ENCODE measurements at regions not wholly inside any gene's neighbourhood (a gene's known extent, or its start where the extent isn't known, plus 50 kb on each side); places are given as distances from the start of the nearest gene placed in this dataset.

- Histone ChIP-seq H3K9me3 (no peaks in the 10 kb centered on the region), H3K4me3 (no peak overlapping the region), H3K36me3 (no peaks in the 10 kb centered on the region), H3K4me1 (no peaks in the 10 kb centered on the region), H3K27ac (no peak overlapping the region), H3K27me3 (no peaks in the 10 kb centered on the region)
- DNase-seq, result no peak
- intact Hi-C loops (cut with DNase I), result no loop called here
- TF ChIP-seq CTCF (IDR thresholded peaks at IDR 0.05) (no peak), POLR2A (IDR thresholded peaks at IDR 0.05) (no peak)
- ATAC-seq, result no peak
- WGBS (ENCODE audit: insufficient coverage, low coverage, low lambda C conversion rate, missing lambda C conversion rate), result 76% methylated on average over 2 of the region's 2 CpGs
These were observed 144.4 kb upstream of the GUCY1A1 start for GRCh38 chr4:155522201-155522600.

- 60% methylated on average over 7 of the region's 7 CpGs for WGBS (ENCODE audit: insufficient coverage, low coverage, low lambda C conversion rate, missing lambda C conversion rate)
- ATAC-seq (no peak), DNase-seq (no peak)
- H3K9me3 ChIP-seq, result no peaks in the 10 kb centered on the region
- TF ChIP-seq POLR2A (IDR thresholded peaks at IDR 0.05) (no peak), CTCF (IDR thresholded peaks at IDR 0.05) (no peak)
- H3K36me3 ChIP-seq, result no peaks in the 10 kb centered on the region
- no peaks in the 10 kb centered on the region for H3K27me3 ChIP-seq
- H3K4me3 ChIP-seq, result no peak overlapping the region
- no peaks in the 10 kb centered on the region for H3K4me1 ChIP-seq
- intact Hi-C loops (cut with DNase I), result no loop called here
- no peak overlapping the region for H3K27ac ChIP-seq
These were observed 144.6 kb upstream of the MAP9 start for GRCh38 chr4:155521382-155521781.

GRCh38 chr4:155515444-155516075 is 138.8 kb upstream of the MAP9 start:
- 34% methylated on average over 3 of the region's 3 CpGs for WGBS (ENCODE audit: insufficient coverage, low coverage, low lambda C conversion rate, missing lambda C conversion rate)
- intact Hi-C loops (cut with DNase I), result no loop called here
- H3K9me3 ChIP-seq, result no peaks in the 10 kb centered on the region

GRCh38 chr4:155514628-155515027 is 137.9 kb upstream of the MAP9 start:
- 69% methylated on average over 2 of the region's 2 CpGs for WGBS (ENCODE audit: insufficient coverage, low coverage, low lambda C conversion rate, missing lambda C conversion rate)

More at GRCh38 chr4:155515444-155516075, 138.8 kb upstream of the MAP9 start:
- DNase-seq, result no peak
- Histone ChIP-seq H3K27ac (no peak overlapping the region), H3K36me3 (no peaks in the 10 kb centered on the region), H3K4me1 (no peaks in the 10 kb centered on the region), H3K4me3 (no peak overlapping the region), H3K27me3 (no peaks in the 10 kb centered on the region)
- TF ChIP-seq POLR2A (IDR thresholded peaks at IDR 0.05) (no peak), CTCF (IDR thresholded peaks at IDR 0.05) (no peak)
- no peak for ATAC-seq

More at GRCh38 chr4:155514628-155515027, 137.9 kb upstream of the MAP9 start:
- H3K36me3 ChIP-seq, result no peaks in the 10 kb centered on the region
- no peaks in the 10 kb centered on the region for H3K4me1 ChIP-seq
- TF ChIP-seq CTCF (IDR thresholded peaks at IDR 0.05) (no peak), POLR2A (IDR thresholded peaks at IDR 0.05) (no peak)
- ATAC-seq (no peak), DNase-seq (no peak)
- intact Hi-C loops (cut with DNase I), result no loop called here
- no peaks in the 10 kb centered on the region for H3K9me3 ChIP-seq
- no peak overlapping the region for H3K27ac ChIP-seq
- no peaks in the 10 kb centered on the region for H3K27me3 ChIP-seq
- no peak overlapping the region for H3K4me3 ChIP-seq
